Karpas-422 (cell line): ENCODE measurements at regions not wholly inside any gene's neighbourhood (a gene's known extent, or its start where the extent isn't known, plus 50 kb on each side); places are given as distances from the start of the nearest gene placed in this dataset.
"Not testable (repeated sequence)": the region's sequence is repeated elsewhere in the genome, so short reads cannot be mapped to it uniquely, and the experiment has no call there.

Experiments used
- DNase-seq: peaks from one replicate; pipeline ENCODE4 v3.0.0-alpha.2; 2015
- H2AFZ ChIP-seq: fragments of 200-600 bp; sonication (generic); 2 replicates; pipeline ENCODE4 v1.6.1; 2014; ENCODE audit warnings: antibody characterized with exemption, low read length, mixed read lengths
- H3K27ac ChIP-seq: fragments of 200-600 bp; sonication (generic); 2 replicates; pipeline ENCODE4 v1.5.1; 2014; ENCODE audit warnings: mild to moderate bottlenecking, low read length, moderate library complexity
- H3K27me3 ChIP-seq: fragments of 200-600 bp; sonication (generic); 2 replicates; pipeline ENCODE4 v1.6.1; 2014; ENCODE audit warnings: low read length, mixed read lengths
- H3K36me3 ChIP-seq: fragments of 200-600 bp; sonication (generic); 2 replicates; pipeline ENCODE4 v1.6.1; 2014; ENCODE audit warnings: low read length, mixed read lengths; ENCODE audit not compliant: insufficient read depth
- H3K4me1 ChIP-seq: fragments of 200-600 bp; sonication (generic); 2 replicates; pipeline ENCODE4 v1.6.1; 2014; ENCODE audit warnings: mild to moderate bottlenecking, low read length, mixed read lengths
- H3K4me2 ChIP-seq: fragments of 200-600 bp; sonication (generic); 2 replicates; pipeline ENCODE4 v1.6.1; 2014; ENCODE audit warnings: low read length, low read depth, mild to moderate bottlenecking; ENCODE audit not compliant: poor library complexity, severe bottlenecking
- H3K4me3 ChIP-seq: fragments of 200-600 bp; sonication (generic); 2 replicates; pipeline ENCODE4 v1.5.1; 2014; ENCODE audit warnings: mild to moderate bottlenecking, antibody characterized with exemption, low read length, mixed read lengths
- H3K79me2 ChIP-seq: fragments of 200-600 bp; sonication (generic); 2 replicates; pipeline ENCODE4 v1.6.1; 2014; ENCODE audit warnings: mild to moderate bottlenecking, low read length, mixed read lengths
- H3K9ac ChIP-seq: fragments of 200-600 bp; sonication (generic); 2 replicates; pipeline ENCODE4 v1.6.0; 2014; ENCODE audit warnings: low read length
- H3K9me2 ChIP-seq: fragments of 200-600 bp; sonication (generic), shearing (Covaris generic); replicated peaks from 2 replicates; pipeline ENCODE4 v1.6.0; 2014; ENCODE audit warnings: mild to moderate bottlenecking, low read length, moderate library complexity; ENCODE audit not compliant: insufficient read depth
- H3K9me3 ChIP-seq: fragments of 300-700, 200-600 bp; sonication (generic); 2 replicates; pipeline ENCODE4 v1.6.1; 2014; ENCODE audit warnings: low read length, mixed read lengths
- H4K20me1 ChIP-seq: fragments of 200-600 bp; sonication (generic); 2 replicates; pipeline ENCODE4 v1.6.1; 2014; ENCODE audit warnings: mild to moderate bottlenecking, antibody characterized with exemption, low read length, low read depth; ENCODE audit not compliant: insufficient read depth

- Histone ChIP-seq H3K79me2 (no peaks in the 10 kb centered on the region), H3K4me1 (no peaks in the 10 kb centered on the region), H4K20me1 (no peaks in the 10 kb centered on the region), H3K9me2 (no peaks in the 10 kb centered on the region), H3K9ac (no peak overlapping the region), H3K4me3 (no peak overlapping the region), H3K27me3 (no peaks in the 10 kb centered on the region), H2AFZ (no peak overlapping the region), H3K9me3 (peaks cover 10% of the 10 kb centered on the region; the same call in 1 of the 2 replicates), H3K27ac (no peak overlapping the region), H3K36me3 (no peaks in the 10 kb centered on the region), H3K4me2 (no peak overlapping the region)
- DNase-seq = no peak
Observed at GRCh38 chr6:120392941-120393340, 941.3 kb downstream of the TBC1D32 start.

- Histone ChIP-seq H2AFZ (no peak overlapping the region), H3K9ac (no peak overlapping the region), H3K27me3 (no peaks in the 10 kb centered on the region), H3K9me3 (peaks cover 2% of the 10 kb centered on the region; the same call in 1 of the 2 replicates), H3K4me3 (no peak overlapping the region), H3K4me1 (no peaks in the 10 kb centered on the region), H3K4me2 (no peak overlapping the region), H3K36me3 (no peaks in the 10 kb centered on the region), H4K20me1 (no peaks in the 10 kb centered on the region), H3K79me2 (no peaks in the 10 kb centered on the region), H3K9me2 (no peaks in the 10 kb centered on the region), H3K27ac (no peak overlapping the region)
- DNase-seq = no peak
Observed at GRCh38 chr6:120384671-120385070, 949.6 kb downstream of the TBC1D32 start.

DNA sequence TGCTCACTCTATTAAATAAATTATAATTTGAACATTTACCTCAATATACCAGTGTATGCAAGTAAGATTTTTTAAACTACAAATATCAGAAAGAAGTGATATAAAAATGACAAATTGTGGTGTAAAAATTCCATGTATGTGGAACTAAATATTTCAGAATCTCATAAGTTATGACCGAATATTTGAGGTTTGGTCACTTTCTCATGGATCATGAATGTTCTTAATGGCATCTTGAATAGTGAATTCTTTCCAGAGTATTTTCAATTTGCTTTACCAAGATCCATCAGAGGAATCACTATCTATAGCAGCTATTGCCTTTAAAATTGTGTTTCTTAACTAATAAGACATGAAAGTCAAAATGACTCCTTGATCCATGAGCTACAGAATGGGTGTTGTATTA is 950.6 kb downstream of the TBC1D32 start:
- H3K27me3 ChIP-seq = no peaks in the 10 kb centered on the region
- H3K9me2 ChIP-seq = no peaks in the 10 kb centered on the region
- H3K9me3 ChIP-seq = no peaks in the 10 kb centered on the region; the same call in 1 of the 2 replicates
- H3K79me2 ChIP-seq = no peaks in the 10 kb centered on the region
- no peak overlapping the region for H2AFZ ChIP-seq
- no peak overlapping the region for H3K27ac ChIP-seq
- no peak overlapping the region for H3K4me3 ChIP-seq
- H3K36me3 ChIP-seq = no peaks in the 10 kb centered on the region
- no peak for DNase-seq
- H3K4me2 ChIP-seq = no peak overlapping the region
- H3K9ac ChIP-seq = no peak overlapping the region
- no peaks in the 10 kb centered on the region for H4K20me1 ChIP-seq
- no peaks in the 10 kb centered on the region for H3K4me1 ChIP-seq

DNA sequence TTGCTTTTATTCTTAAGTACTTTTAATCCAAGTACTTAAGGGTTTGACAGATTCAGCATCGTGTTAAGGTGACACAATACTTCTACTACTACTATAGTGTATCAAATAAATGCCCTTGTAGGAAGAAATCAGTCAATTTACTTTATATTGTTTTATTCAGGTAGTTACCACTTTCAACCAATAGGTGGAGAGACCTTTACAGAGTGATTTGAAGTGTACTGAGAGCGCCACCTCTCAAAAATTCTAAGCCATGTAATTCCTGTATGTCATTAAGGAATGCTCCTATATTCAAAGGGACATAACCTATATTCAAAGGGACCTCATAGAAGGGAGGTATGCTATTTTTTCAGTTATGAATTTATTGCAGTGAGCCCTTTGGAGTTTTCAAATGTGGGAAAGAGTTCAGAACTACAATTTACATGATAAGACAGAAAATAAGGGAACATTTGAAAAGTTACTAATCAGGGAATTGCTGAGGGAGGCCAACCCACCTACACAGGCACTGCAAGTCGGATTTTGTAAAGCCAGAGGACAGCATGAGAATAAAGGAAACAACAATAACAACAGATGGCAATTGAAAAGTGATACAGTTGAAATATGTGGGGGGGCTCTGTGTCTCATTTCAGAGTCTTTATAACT is 955.6 kb downstream of the TBC1D32 start:
- Histone ChIP-seq H3K4me3 (no peak overlapping the region), H4K20me1 (no peaks in the 10 kb centered on the region), H3K9ac (no peak overlapping the region), H3K27ac (no peak overlapping the region), H2AFZ (no peak overlapping the region), H3K36me3 (no peaks in the 10 kb centered on the region), H3K9me2 (no peaks in the 10 kb centered on the region), H3K4me1 (no peaks in the 10 kb centered on the region), H3K4me2 (no peak overlapping the region), H3K79me2 (no peaks in the 10 kb centered on the region), H3K27me3 (no peaks in the 10 kb centered on the region), H3K9me3 (no peaks in the 10 kb centered on the region)
- DNase-seq = peak; percentile 80

GRCh38 chr6:120373185-120373584 is 961.1 kb downstream of the TBC1D32 start:
- 0 out of 2 replicates have a peak, but pooled peaks cover 4% of the 10 kb centered on the region for H3K9me3 ChIP-seq
- H3K27ac ChIP-seq = no peak overlapping the region
- no peaks in the 10 kb centered on the region for H3K79me2 ChIP-seq
- no peak for DNase-seq
- H3K27me3 ChIP-seq = no peaks in the 10 kb centered on the region
- no peaks in the 10 kb centered on the region for H3K9me2 ChIP-seq
- H3K9ac ChIP-seq = no peak overlapping the region
- no peak overlapping the region for H3K4me2 ChIP-seq
- H3K36me3 ChIP-seq = no peaks in the 10 kb centered on the region
- no peak overlapping the region for H3K4me3 ChIP-seq
- no peak overlapping the region for H2AFZ ChIP-seq
- H3K4me1 ChIP-seq = no peaks in the 10 kb centered on the region
- H4K20me1 ChIP-seq = no peaks in the 10 kb centered on the region

DNA sequence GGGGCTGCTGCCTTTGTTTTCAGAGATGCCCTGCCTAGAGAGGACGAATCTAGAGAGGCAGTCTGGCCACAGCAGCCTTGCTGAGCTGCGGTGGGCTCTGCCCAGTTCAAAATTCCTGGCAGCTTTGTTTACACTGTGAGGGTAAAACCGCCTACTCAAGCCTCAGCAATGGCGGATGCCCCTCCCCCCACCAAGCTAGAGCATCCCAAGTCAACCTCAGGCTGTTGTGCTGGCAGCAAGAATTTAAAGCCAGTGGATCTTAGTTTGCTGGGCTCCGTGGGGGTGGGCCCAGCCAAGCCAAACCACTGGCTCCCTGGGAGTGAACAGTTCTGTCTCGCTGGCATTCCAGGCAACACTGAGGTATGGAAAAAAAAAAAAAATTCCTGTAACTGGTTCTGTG is 970.9 kb downstream of the TBC1D32 start:
- no peak overlapping the region for H3K4me3 ChIP-seq
- H3K9me3 ChIP-seq = peaks cover 7% of the 10 kb centered on the region; the same call in 1 of the 2 replicates
- H3K9me2 ChIP-seq = no peaks in the 10 kb centered on the region
- H3K36me3 ChIP-seq = no peaks in the 10 kb centered on the region
- no peaks in the 10 kb centered on the region for H3K79me2 ChIP-seq
- H3K27me3 ChIP-seq = no peaks in the 10 kb centered on the region
- no peak overlapping the region for H3K9ac ChIP-seq
- H2AFZ ChIP-seq = no peak overlapping the region
- no peak for DNase-seq
- H3K4me2 ChIP-seq = no peak overlapping the region
- H3K27ac ChIP-seq = no peak overlapping the region
- no peaks in the 10 kb centered on the region for H3K4me1 ChIP-seq
- H4K20me1 ChIP-seq = no peaks in the 10 kb centered on the region

GRCh38 chr6:120358535-120358934 is 975.7 kb downstream of the TBC1D32 start:
- H3K27ac ChIP-seq, DNase-seq, H3K4me3 ChIP-seq, H3K36me3 ChIP-seq, H3K9me2 ChIP-seq, H3K4me1 ChIP-seq, H3K79me2 ChIP-seq, H3K9ac ChIP-seq, H3K4me2 ChIP-seq, H4K20me1 ChIP-seq, H2AFZ ChIP-seq, H3K27me3 ChIP-seq: not testable (repeated sequence)
- H3K9me3 ChIP-seq = peaks cover 15% of the 10 kb centered on the region

DNA sequence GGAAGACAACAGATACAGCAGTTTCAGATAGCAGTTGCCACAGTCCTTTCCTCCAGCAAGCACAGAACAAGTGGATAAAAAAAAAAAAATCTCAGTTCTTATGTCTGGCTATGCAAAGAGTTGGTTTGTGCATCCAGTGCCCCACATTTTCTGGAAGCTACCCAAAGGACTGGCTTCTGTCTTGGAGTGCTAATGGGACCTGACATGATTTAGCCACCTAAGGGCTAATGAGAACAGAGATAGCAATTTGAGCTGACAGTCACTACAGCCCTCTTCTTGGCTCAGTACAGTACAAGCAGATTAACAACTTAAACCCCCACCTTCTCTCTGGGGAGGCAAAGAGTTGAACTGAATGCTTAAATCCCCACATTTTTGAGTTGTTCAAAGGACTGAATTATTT is 976.8 kb downstream of the TBC1D32 start:
- Histone ChIP-seq H3K4me2 (no peak overlapping the region), H3K4me1 (no peaks in the 10 kb centered on the region), H3K27ac (no peak overlapping the region), H3K36me3 (no peaks in the 10 kb centered on the region), H3K27me3 (no peaks in the 10 kb centered on the region), H3K79me2 (no peaks in the 10 kb centered on the region), H3K4me3 (no peak overlapping the region), H4K20me1 (no peaks in the 10 kb centered on the region), H3K9ac (no peak overlapping the region), H3K9me2 (no peaks in the 10 kb centered on the region), H3K9me3 (peaks cover 15% of the 10 kb centered on the region), H2AFZ (no peak overlapping the region)
- DNase-seq = no peak
